ENCODE measurements at regions not wholly inside any gene's neighbourhood (a gene's known extent, or its start where the extent isn't known, plus 50 kb on each side); places are given as distances from the start of the nearest gene placed in this dataset.

GRCh38 chr3:31465999-31466398 is 66.7 kb upstream of the STT3B start:
- Histone ChIP-seq H3K4me3 (ENCODE audit: insufficient read depth, low read depth, low read length) (no peak overlapping the region), H2BK120ac (ENCODE audit: low read depth, low read length) (no peak overlapping the region), H3K18ac (ENCODE audit: low read depth, low read length) (no peak overlapping the region), H3K4me1 (ENCODE audit: control insufficient read depth, insufficient read depth, low read length) (no peaks in the 10 kb centered on the region), H4K8ac (ENCODE audit: low read depth in 2 of 2, low read length in 2 of 2) (no peak overlapping the region), H3K9ac (ENCODE audit: low read depth, low read length) (no peak overlapping the region), H4K91ac (ENCODE audit: insufficient read depth, low read depth, low read length) (no peak overlapping the region), H3K4me2 (ENCODE audit: low read depth, low read length) (no peak overlapping the region), H3K4ac (ENCODE audit: low read depth, low read length) (no peak overlapping the region), H3K36me3 (ENCODE audit: control insufficient read depth, insufficient read depth, low read length) (no peaks in the 10 kb centered on the region), H2BK15ac (ENCODE audit: low read depth, low read length) (no peak overlapping the region), H3K14ac (replicated peaks; ENCODE audit: low read depth, low read length) (no peak overlapping the region), H3K9me1 (ENCODE audit: insufficient read depth, low read length) (no peaks in the 10 kb centered on the region), H2AK5ac (ENCODE audit: low read depth, low read length) (no peak overlapping the region), H3K27ac (ENCODE audit: insufficient read depth, low read length) (no peak overlapping the region), H3K56ac (ENCODE audit: extremely low read depth, insufficient read depth, low read length) (no peak overlapping the region), H3K27me3 (ENCODE audit: control insufficient read depth, insufficient read depth, low read length) (peaks cover 5% of the 10 kb centered on the region; the same call in 1 of the 2 replicates), H3K23ac (ENCODE audit: low read depth, low read length) (no peak overlapping the region), H2AK9ac (replicated peaks; ENCODE audit: low read depth, low read length, poor library complexity) (no peak overlapping the region), H4K20me1 (ENCODE audit: insufficient read depth, low read length) (no peaks in the 10 kb centered on the region), H3K9me3 (ENCODE audit: control insufficient read depth, insufficient read depth, low read length) (no peaks in the 10 kb centered on the region), H3K79me1 (ENCODE audit: low read depth in 1 of 2, low read length in 2 of 2) (no peaks in the 10 kb centered on the region), H4K5ac (ENCODE audit: low read depth, low read length) (no peak overlapping the region), H2BK20ac (ENCODE audit: low read depth, low read length) (no peak overlapping the region), H2BK5ac (ENCODE audit: low read depth, low read length, poor library complexity, severe bottlenecking) (no peak overlapping the region), H2AFZ (replicated peaks; ENCODE audit: low read length, poor library complexity) (no peak overlapping the region)
- intact Hi-C loops (cut with micrococcal nuclease), result no loop called here
- no TSS peak for BruUV-seq (replicated peaks)
- TF ChIP-seq, protein P1, sequence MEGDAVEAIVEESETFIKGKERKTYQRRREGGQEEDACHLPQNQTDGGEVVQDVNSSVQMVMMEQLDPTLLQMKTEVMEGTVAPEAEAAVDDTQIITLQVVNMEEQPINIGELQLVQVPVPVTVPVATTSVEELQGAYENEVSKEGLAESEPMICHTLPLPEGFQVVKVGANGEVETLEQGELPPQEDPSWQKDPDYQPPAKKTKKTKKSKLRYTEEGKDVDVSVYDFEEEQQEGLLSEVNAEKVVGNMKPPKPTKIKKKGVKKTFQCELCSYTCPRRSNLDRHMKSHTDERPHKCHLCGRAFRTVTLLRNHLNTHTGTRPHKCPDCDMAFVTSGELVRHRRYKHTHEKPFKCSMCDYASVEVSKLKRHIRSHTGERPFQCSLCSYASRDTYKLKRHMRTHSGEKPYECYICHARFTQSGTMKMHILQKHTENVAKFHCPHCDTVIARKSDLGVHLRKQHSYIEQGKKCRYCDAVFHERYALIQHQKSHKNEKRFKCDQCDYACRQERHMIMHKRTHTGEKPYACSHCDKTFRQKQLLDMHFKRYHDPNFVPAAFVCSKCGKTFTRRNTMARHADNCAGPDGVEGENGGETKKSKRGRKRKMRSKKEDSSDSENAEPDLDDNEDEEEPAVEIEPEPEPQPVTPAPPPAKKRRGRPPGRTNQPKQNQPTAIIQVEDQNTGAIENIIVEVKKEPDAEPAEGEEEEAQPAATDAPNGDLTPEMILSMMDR (conservative IDR thresholded peaks at IDR 0.05; ENCODE audit: low read depth, low read length), result no peak
- no peak for TF ChIP-seq ELK1 (IDR thresholded peaks at IDR 0.05; ENCODE audit: borderline replicate concordance, low read depth, low read length)
- TF ChIP-seq, protein P2, sequence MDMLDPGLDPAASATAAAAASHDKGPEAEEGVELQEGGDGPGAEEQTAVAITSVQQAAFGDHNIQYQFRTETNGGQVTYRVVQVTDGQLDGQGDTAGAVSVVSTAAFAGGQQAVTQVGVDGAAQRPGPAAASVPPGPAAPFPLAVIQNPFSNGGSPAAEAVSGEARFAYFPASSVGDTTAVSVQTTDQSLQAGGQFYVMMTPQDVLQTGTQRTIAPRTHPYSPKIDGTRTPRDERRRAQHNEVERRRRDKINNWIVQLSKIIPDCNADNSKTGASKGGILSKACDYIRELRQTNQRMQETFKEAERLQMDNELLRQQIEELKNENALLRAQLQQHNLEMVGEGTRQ (IDR thresholded peaks at IDR 0.05; ENCODE audit: low read depth, low read length), result no peak
- TF ChIP-seq FOS (IDR thresholded peaks at IDR 0.05; ENCODE audit: low read depth, low read length), result no peak
- TF ChIP-seq BHLHE40 (IDR thresholded peaks at IDR 0.05; ENCODE audit: low read depth, low read length), result no peak
- TF ChIP-seq SMC3 (IDR thresholded peaks at IDR 0.05; ENCODE audit: low read depth, low read length), result no peak
- TF ChIP-seq MXI1 (IDR thresholded peaks at IDR 0.05; ENCODE audit: borderline replicate concordance, low read depth, low read length), result no peak
- no peak for TF ChIP-seq CHD1 (IDR thresholded peaks at IDR 0.05; ENCODE audit: low read depth, low read length)
- TF ChIP-seq MAZ (IDR thresholded peaks at IDR 0.05; ENCODE audit: borderline replicate concordance, low read depth, low read length), result no peak
- no peak for TF ChIP-seq MAFK (IDR thresholded peaks at IDR 0.05; ENCODE audit: low read depth, low read length)
- no peak for TF ChIP-seq POLR2A (IDR thresholded peaks at IDR 0.05; ENCODE audit: low read depth, low read length)
- no peak for TF ChIP-seq CEBPB (IDR thresholded peaks at IDR 0.05; ENCODE audit: low read depth, low read length)
- no peak for TF ChIP-seq NFE2L2 (IDR thresholded peaks at IDR 0.05; ENCODE audit: low read depth, low read length)
- no peak for TF ChIP-seq RFX5 (IDR thresholded peaks at IDR 0.05; ENCODE audit: low read depth, low read length)
- TF ChIP-seq RAD21 (IDR thresholded peaks at IDR 0.05; ENCODE audit: low read length), result no peak
- TF ChIP-seq RCOR1 (IDR thresholded peaks at IDR 0.05; ENCODE audit: insufficient replicate concordance, low read length), result no peak
- dilution Hi-C loops (cut with HindIII; ENCODE audit: low sequenced_read_pairs, unreplicated experiment), result no loop called here
- ATAC-seq (ENCODE audit: low read depth) (no peak), DNase-seq (no peak)
- in situ Hi-C loops (cut with MboI; ENCODE audit: low sequenced_read_pairs), result no loop called here
- ChIA-PET POLR2A (ENCODE audit: unreplicated experiment) (no interaction called here), CTCF (no interaction called here)

Data from IMR-90 (cell line).